ENCODE measurements at regions not wholly inside any gene's neighbourhood (a gene's known extent, or its start where the extent isn't known, plus 50 kb on each side); places are given as distances from the start of the nearest gene placed in this dataset.
"Not testable (repeated sequence)": the region's sequence is repeated elsewhere in the genome, so short reads cannot be mapped to it uniquely, and the experiment has no call there.

DNA sequence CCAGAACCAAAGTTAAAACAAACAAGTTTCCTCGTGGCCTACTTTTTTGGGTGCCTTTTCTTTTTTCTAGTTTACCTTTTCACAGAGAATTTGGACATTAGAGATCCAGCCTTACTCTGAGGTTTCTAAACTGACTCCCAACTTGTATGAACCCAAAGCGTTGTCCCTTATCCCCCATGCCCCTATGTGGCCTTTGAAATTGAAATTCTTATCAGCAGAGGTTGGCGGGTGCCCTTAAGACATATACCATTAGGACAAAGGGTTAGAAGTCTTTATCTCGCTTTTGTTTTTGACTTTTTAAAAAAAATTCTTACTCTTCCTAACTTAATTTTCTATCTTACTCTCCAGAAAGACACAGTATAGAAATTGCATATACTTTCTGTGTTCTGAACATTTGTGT, 76.3 kb upstream of the C7orf33 start:
- H3K9me3 Mint-ChIP-seq (ENCODE audit: unreplicated experiment) = no peaks in the 10 kb centered on the region
- H3K4me3 Mint-ChIP-seq (ENCODE audit: unreplicated experiment) = no peak overlapping the region
- peaks cover 13% of the 10 kb centered on the region for H3K27me3 Mint-ChIP-seq (ENCODE audit: unreplicated experiment)
- H3K4me1 Mint-ChIP-seq (ENCODE audit: unreplicated experiment) = no peaks in the 10 kb centered on the region
- TF ChIP-seq, protein P1, sequence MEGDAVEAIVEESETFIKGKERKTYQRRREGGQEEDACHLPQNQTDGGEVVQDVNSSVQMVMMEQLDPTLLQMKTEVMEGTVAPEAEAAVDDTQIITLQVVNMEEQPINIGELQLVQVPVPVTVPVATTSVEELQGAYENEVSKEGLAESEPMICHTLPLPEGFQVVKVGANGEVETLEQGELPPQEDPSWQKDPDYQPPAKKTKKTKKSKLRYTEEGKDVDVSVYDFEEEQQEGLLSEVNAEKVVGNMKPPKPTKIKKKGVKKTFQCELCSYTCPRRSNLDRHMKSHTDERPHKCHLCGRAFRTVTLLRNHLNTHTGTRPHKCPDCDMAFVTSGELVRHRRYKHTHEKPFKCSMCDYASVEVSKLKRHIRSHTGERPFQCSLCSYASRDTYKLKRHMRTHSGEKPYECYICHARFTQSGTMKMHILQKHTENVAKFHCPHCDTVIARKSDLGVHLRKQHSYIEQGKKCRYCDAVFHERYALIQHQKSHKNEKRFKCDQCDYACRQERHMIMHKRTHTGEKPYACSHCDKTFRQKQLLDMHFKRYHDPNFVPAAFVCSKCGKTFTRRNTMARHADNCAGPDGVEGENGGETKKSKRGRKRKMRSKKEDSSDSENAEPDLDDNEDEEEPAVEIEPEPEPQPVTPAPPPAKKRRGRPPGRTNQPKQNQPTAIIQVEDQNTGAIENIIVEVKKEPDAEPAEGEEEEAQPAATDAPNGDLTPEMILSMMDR (IDR thresholded peaks at IDR 0.05) = no peak
- no peak overlapping the region for H3K27ac Mint-ChIP-seq (ENCODE audit: unreplicated experiment)
- DNase-seq (ENCODE audit: extremely low spot score, unreplicated experiment) = no peak
- no peaks in the 10 kb centered on the region for H3K36me3 Mint-ChIP-seq (ENCODE audit: unreplicated experiment)

DNA sequence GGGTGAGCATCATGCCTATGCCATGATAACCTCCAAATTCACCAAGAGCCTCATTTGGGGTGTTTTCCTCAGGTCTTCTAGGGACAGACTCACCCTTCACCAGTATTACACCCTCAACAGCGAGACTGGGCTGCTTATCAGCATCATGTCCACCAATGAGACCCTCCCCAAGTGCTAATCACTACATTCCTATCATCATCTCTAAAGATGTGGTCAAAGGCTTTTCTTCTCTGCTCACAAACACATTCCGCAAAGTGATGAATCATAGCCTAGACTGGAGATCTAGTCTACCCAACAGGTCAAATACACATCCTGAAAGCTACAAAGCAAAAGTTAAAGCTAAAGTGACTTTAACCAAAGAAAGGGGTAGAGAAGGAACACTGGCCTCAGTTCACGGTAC, 75.3 kb upstream of the C7orf33 start:
- no peaks in the 10 kb centered on the region for H3K4me1 Mint-ChIP-seq (ENCODE audit: unreplicated experiment)
- TF ChIP-seq, protein P1 (IDR thresholded peaks at IDR 0.05) = no peak
- H3K4me3 Mint-ChIP-seq (ENCODE audit: unreplicated experiment) = no peak overlapping the region
- H3K36me3 Mint-ChIP-seq (ENCODE audit: unreplicated experiment) = no peaks in the 10 kb centered on the region
- no peak for DNase-seq (ENCODE audit: extremely low spot score, unreplicated experiment)
- H3K27me3 Mint-ChIP-seq (ENCODE audit: unreplicated experiment) = peaks cover 20% of the 10 kb centered on the region
- no peaks in the 10 kb centered on the region for H3K9me3 Mint-ChIP-seq (ENCODE audit: unreplicated experiment)
- H3K27ac Mint-ChIP-seq (ENCODE audit: unreplicated experiment) = no peak overlapping the region

DNA sequence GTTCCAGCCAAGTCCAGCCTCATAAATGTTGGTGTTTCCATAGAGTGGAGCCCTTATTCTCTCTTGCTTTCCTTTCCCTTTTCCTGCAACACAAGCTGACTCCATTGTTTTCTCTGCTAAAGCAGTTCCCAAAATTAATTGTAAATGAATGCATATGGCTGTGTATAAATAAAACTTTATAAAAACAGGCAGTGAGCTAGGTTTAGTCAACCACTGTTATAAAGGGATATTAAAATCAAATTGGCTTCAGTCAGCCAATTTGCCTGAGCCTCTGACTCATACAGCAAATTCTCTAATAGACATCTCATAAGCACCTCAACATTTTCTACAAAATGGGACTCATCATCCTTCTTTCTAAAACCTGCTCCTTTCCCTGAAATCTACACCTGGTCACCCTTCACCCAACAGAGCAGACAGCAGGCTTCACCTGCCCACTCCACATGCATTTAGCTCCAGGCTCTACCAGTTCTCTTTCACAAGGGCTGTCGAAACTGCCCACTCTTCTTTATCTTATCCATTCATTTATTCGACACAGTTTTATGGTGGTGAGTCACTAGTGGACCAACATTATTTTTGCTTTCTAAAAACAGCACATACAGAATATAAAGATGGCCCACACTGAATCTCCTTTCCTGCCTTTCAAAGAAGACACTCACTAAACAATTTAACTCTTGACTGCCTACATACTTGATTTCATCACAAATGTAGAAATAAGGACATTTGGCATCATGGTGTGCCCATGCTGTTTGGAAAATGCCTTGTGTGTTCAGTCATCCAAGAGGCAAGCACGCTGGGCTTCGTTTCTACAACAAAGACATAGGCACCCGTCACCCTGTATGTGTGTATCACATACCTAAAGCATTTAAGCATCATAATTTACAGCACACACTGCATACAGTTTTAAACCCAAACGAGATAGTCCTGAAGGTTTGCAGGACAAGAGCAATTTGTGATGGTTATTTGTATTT, 74.6 kb upstream of the C7orf33 start:
- Mint-ChIP-seq H3K4me3 (ENCODE audit: unreplicated experiment) (no peak overlapping the region), H3K9me3 (ENCODE audit: unreplicated experiment) (no peaks in the 10 kb centered on the region), H3K27ac (ENCODE audit: unreplicated experiment) (no peak overlapping the region), H3K4me1 (ENCODE audit: unreplicated experiment) (no peaks in the 10 kb centered on the region), H3K36me3 (ENCODE audit: unreplicated experiment) (no peaks in the 10 kb centered on the region), H3K27me3 (ENCODE audit: unreplicated experiment) (peaks cover 23% of the 10 kb centered on the region)
- DNase-seq (ENCODE audit: extremely low spot score, unreplicated experiment) = no peak
- TF ChIP-seq, protein P1 (IDR thresholded peaks at IDR 0.05) = no peak

DNA sequence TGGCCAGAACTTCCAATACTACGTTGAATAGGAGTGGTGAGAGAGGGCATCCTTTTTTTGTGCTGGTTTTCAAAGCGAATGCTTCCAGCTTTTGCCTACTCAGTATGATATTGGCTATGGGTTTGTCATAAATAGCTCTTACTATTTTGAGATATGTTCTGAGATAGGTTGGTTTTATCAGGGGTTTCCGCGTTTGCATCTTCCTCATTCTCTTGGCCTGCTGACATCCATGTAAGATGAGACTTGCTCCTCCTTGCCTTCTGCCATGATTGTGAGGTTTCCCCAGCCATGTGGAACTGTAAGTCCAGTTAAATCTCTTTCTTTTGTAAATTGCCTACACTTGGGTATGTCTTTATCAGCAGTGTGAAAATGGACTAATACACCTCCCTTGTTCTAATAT, 71.2 kb upstream of the C7orf33 start:
- H3K4me1 Mint-ChIP-seq (ENCODE audit: unreplicated experiment); H3K4me3 Mint-ChIP-seq (ENCODE audit: unreplicated experiment); H3K9me3 Mint-ChIP-seq (ENCODE audit: unreplicated experiment); H3K27ac Mint-ChIP-seq (ENCODE audit: unreplicated experiment); DNase-seq (ENCODE audit: extremely low spot score, unreplicated experiment); H3K36me3 Mint-ChIP-seq (ENCODE audit: unreplicated experiment): not testable (repeated sequence)
- peaks cover 28% of the 10 kb centered on the region for H3K27me3 Mint-ChIP-seq (ENCODE audit: unreplicated experiment)

DNA sequence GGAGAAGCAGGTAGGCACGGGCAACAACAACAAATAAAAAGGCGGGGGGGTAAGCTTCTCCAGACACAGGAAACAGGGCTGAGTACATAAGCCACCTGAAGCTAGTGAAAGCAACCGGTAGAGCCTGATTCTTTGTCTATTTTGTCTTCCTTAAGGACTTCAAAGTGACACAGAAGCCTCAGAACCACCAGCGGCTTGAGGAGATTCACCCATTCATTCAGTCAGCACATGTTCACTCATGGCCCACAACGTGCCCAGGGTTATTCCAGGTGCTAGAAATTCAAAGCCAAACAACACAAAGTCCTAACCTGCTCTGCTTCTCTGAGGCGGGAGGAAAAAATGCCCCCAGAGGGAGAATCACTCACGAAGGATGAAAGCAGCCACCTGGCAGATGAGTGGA, 69.3 kb upstream of the C7orf33 start:
- TF ChIP-seq, protein P1 (IDR thresholded peaks at IDR 0.05) = no peak
- no peaks in the 10 kb centered on the region for H3K36me3 Mint-ChIP-seq (ENCODE audit: unreplicated experiment)
- no peak overlapping the region for H3K4me3 Mint-ChIP-seq (ENCODE audit: unreplicated experiment)
- no peak for DNase-seq (ENCODE audit: extremely low spot score, unreplicated experiment)
- H3K27me3 Mint-ChIP-seq (ENCODE audit: unreplicated experiment) = peaks cover 41% of the 10 kb centered on the region
- no peaks in the 10 kb centered on the region for H3K4me1 Mint-ChIP-seq (ENCODE audit: unreplicated experiment)
- no peak overlapping the region for H3K27ac Mint-ChIP-seq (ENCODE audit: unreplicated experiment)
- H3K9me3 Mint-ChIP-seq (ENCODE audit: unreplicated experiment) = no peaks in the 10 kb centered on the region
